Keratinocyte (primary cell): ENCODE measurements at regions not wholly inside any gene's neighbourhood (a gene's known extent, or its start where the extent isn't known, plus 50 kb on each side); places are given as distances from the start of the nearest gene placed in this dataset.

Experiments
- DNase-seq: peaks from one replicate; pipeline ENCODE4 v3.0.0-alpha.2; 2011; ENCODE audit warnings: low read depth, missing footprints, low spot score
- FAIRE-seq: peaks from 2 replicates; lab custom pipeline; 2011; peaks lifted over from hg19 to GRCh38; lab: Jason Lieb, UNC
- H2AFZ ChIP-seq: 2 replicates; pipeline ENCODE4 v1.6.0; 2012; ENCODE audit warnings: low read length, control low read depth, inconsistent platforms; ENCODE audit not compliant: control insufficient read depth
- H3K27ac ChIP-seq: 2 replicates; pipeline ENCODE4 v1.5.1; 2011; ENCODE audit warnings: low read length; ENCODE audit not compliant: control insufficient read depth, insufficient read depth
- H3K27me3 ChIP-seq: 3 replicates; pipeline ENCODE4 v1.6.0; 2011; ENCODE audit warnings: low read length; ENCODE audit not compliant: control insufficient read depth, insufficient read depth; ENCODE audit errors: extremely low read depth
- H3K36me3 ChIP-seq, 2 experiments: 2 replicates in 1 of 2; 3 replicates in 1 of 2; pipeline ENCODE4 v1.5.1; 2011; ENCODE audit warnings: low read length in 2 of 2, mild to moderate bottlenecking in 1 of 2; ENCODE audit not compliant: control insufficient read depth in 2 of 2, insufficient read depth in 2 of 2; ENCODE audit errors: extremely low read depth in 1 of 2
- H3K4me1 ChIP-seq: 3 replicates; pipeline ENCODE4 v1.5.1; 2011; ENCODE audit warnings: low read length; ENCODE audit not compliant: control insufficient read depth, insufficient read depth; ENCODE audit errors: extremely low read depth
- H3K4me2 ChIP-seq: 3 replicates; pipeline ENCODE4 v1.6.0; 2011; ENCODE audit warnings: low read depth, low read length; ENCODE audit not compliant: control insufficient read depth, insufficient read depth; ENCODE audit errors: extremely low read depth
- H3K4me3 ChIP-seq, 3 experiments: fragments of 200-600 bp in 1 of 3; sonication (generic) in 1 of 3; 2 replicates in 2 of 3; 3 replicates in 1 of 3; pipeline ENCODE4 v1.5.1; 2011 to 2016; ENCODE audit warnings: low read length in 3 of 3, mild to moderate bottlenecking in 3 of 3, control low read depth in 2 of 3, inconsistent platforms in 1 of 3, low read depth in 1 of 3, mixed read lengths in 1 of 3, mixed run types in 1 of 3, moderate library complexity in 1 of 3; ENCODE audit not compliant: control insufficient read depth in 2 of 3, insufficient read depth in 2 of 3; ENCODE audit errors: extremely low read depth in 1 of 3
- H3K79me2 ChIP-seq: 2 replicates; pipeline ENCODE4 v1.6.0; 2012; ENCODE audit warnings: low read length; ENCODE audit not compliant: control insufficient read depth, insufficient read depth
- H3K9ac ChIP-seq: 3 replicates; pipeline ENCODE4 v1.6.0; 2011; ENCODE audit warnings: low read length; ENCODE audit not compliant: control insufficient read depth, insufficient read depth; ENCODE audit errors: extremely low read depth
- H3K9me1 ChIP-seq: 3 replicates; pipeline ENCODE4 v1.6.0; 2011; ENCODE audit warnings: low read length; ENCODE audit not compliant: control insufficient read depth, insufficient read depth; ENCODE audit errors: extremely low read depth
- H3K9me3 ChIP-seq: 2 replicates; pipeline ENCODE4 v1.5.1; 2012; ENCODE audit warnings: low read depth, low read length; ENCODE audit not compliant: control insufficient read depth
- H4K20me1 ChIP-seq: 3 replicates; pipeline ENCODE4 v1.6.0; 2011; ENCODE audit warnings: low read length; ENCODE audit not compliant: control insufficient read depth, insufficient read depth; ENCODE audit errors: extremely low read depth
- EZH2 ChIP-seq: IDR thresholded peaks from one replicate; pipeline ENCODE4 v1.6.1; 2012; ENCODE audit warnings: inconsistent platforms, mild to moderate bottlenecking, low read length, moderate library complexity
- dilution Hi-C: fragments of 300-500 bp; cut with MboI; formaldehyde crosslinking; loops from one replicate; pipeline ENCODE4 v1.7.0; 2020; ENCODE audit warnings: low sequenced_read_pairs; ENCODE audit not compliant: extremely low pct_ligation_motif_present
- TF ChIP-seq, protein P1 (sequence below), 3 experiments: IDR thresholded peaks in 1 of 3; conservative IDR thresholded peaks in 1 of 3; optimal IDR thresholded peaks in 1 of 3; 2 replicates in 2 of 3; 3 replicates in 1 of 3; pipeline versions ENCODE3 to v1.5.1; 2011; ENCODE audit warnings: low read length in 3 of 3, mild to moderate bottlenecking in 3 of 3, moderate library complexity in 2 of 3, control low read depth in 1 of 3, inconsistent platforms in 1 of 3; ENCODE audit not compliant: insufficient read depth in 2 of 3; ENCODE audit errors: extremely low read depth in 1 of 3

DNA sequence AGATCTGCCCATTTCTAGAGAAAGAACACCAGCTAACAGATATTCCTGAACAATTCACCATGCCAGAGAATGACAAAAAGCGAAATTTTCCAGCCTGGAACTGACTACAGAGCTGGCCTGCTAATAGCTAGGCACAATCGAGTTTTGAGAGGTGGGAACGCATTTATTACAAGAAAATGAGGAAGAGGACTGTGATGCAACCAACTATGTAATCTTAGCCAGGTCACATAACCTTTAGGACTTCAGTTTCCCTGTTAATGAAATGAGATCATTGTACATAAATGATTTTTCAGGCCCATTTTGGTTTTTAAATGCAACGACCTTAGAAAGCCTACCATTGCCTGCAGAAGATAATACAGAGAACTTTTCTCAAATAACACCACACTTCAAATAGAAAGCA is 72.1 kb upstream of the SETMAR start:
- no peaks in the 10 kb centered on the region for H3K27me3 ChIP-seq
- H3K9ac ChIP-seq, result no peak overlapping the region
- H3K4me1 ChIP-seq, result no peaks in the 10 kb centered on the region
- no peaks in the 10 kb centered on the region for H3K9me3 ChIP-seq
- DNase-seq, result no peak
- no peak overlapping the region for H2AFZ ChIP-seq
- H4K20me1 ChIP-seq, result no peaks in the 10 kb centered on the region
- H3K27ac ChIP-seq, result no peak overlapping the region
- dilution Hi-C loops, result no loop called here
- no peaks in the 10 kb centered on the region for H3K79me2 ChIP-seq
- no peaks in the 10 kb centered on the region for H3K9me1 ChIP-seq
- no peaks in the 10 kb centered on the region for H3K36me3 ChIP-seq
- no peak for TF ChIP-seq EZH2
- TF ChIP-seq, protein P1, sequence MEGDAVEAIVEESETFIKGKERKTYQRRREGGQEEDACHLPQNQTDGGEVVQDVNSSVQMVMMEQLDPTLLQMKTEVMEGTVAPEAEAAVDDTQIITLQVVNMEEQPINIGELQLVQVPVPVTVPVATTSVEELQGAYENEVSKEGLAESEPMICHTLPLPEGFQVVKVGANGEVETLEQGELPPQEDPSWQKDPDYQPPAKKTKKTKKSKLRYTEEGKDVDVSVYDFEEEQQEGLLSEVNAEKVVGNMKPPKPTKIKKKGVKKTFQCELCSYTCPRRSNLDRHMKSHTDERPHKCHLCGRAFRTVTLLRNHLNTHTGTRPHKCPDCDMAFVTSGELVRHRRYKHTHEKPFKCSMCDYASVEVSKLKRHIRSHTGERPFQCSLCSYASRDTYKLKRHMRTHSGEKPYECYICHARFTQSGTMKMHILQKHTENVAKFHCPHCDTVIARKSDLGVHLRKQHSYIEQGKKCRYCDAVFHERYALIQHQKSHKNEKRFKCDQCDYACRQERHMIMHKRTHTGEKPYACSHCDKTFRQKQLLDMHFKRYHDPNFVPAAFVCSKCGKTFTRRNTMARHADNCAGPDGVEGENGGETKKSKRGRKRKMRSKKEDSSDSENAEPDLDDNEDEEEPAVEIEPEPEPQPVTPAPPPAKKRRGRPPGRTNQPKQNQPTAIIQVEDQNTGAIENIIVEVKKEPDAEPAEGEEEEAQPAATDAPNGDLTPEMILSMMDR (optimal IDR thresholded peaks at IDR 0.05 in 1 of 3, IDR thresholded peaks at IDR 0.05 in 1 of 3, conservative IDR thresholded peaks at IDR 0.05 in 1 of 3; ENCODE audit: extremely low read depth in 1 of 3, insufficient read depth in 2 of 3, low read length in 3 of 3), result no peak
- no peak overlapping the region for H3K4me3 ChIP-seq
- H3K4me2 ChIP-seq, result no peak overlapping the region
- FAIRE-seq, result no peak

GRCh38 chr3:4232798-4233197 is 70.4 kb upstream of the SETMAR start:
- FAIRE-seq (no peak), DNase-seq (no peak)
- Histone ChIP-seq H3K27ac (no peak overlapping the region), H3K9ac (no peak overlapping the region), H2AFZ (no peak overlapping the region), H3K36me3 (no peaks in the 10 kb centered on the region), H3K9me3 (no peaks in the 10 kb centered on the region), H3K9me1 (no peaks in the 10 kb centered on the region), H3K4me3 (no peak overlapping the region), H3K4me2 (no peak overlapping the region), H3K79me2 (no peaks in the 10 kb centered on the region), H3K4me1 (no peaks in the 10 kb centered on the region), H3K27me3 (no peaks in the 10 kb centered on the region), H4K20me1 (no peaks in the 10 kb centered on the region)
- dilution Hi-C loops, result no loop called here
- TF ChIP-seq, protein P1 (optimal IDR thresholded peaks at IDR 0.05 in 1 of 3, IDR thresholded peaks at IDR 0.05 in 1 of 3, conservative IDR thresholded peaks at IDR 0.05 in 1 of 3; ENCODE audit: extremely low read depth in 1 of 3, insufficient read depth in 2 of 3, low read length in 3 of 3), result no peak
- TF ChIP-seq EZH2, result no peak
